Panc1 (cell line): ENCODE measurements at regions not wholly inside any gene's neighbourhood (a gene's known extent, or its start where the extent isn't known, plus 50 kb on each side); places are given as distances from the start of the nearest gene placed in this dataset.

Experiments
- CTCF ChIP-seq: fragments of 450-650 bp; IDR thresholded peaks from 2 replicates; pipeline ENCODE4 v1.5.1; 2017; ENCODE audit warnings: mild to moderate bottlenecking
- POLR2AphosphoS5 ChIP-seq: IDR thresholded peaks from 2 replicates; pipeline ENCODE4 v1.6.1; 2012; ENCODE audit warnings: mild to moderate bottlenecking, low read depth, low read length, moderate library complexity
- SIN3A ChIP-seq: IDR thresholded peaks from 2 replicates; pipeline ENCODE4 v1.6.1; 2012; ENCODE audit warnings: low read depth, mild to moderate bottlenecking, low read length, moderate library complexity, borderline replicate concordance; ENCODE audit not compliant: insufficient read depth
- TCF7L2 ChIP-seq: IDR thresholded peaks from 2 replicates; pipeline ENCODE4 v1.6.1; 2011; ENCODE audit warnings: mild to moderate bottlenecking, low read depth, low read length, inconsistent platforms
- TF ChIP-seq, protein P1 (sequence below), 2 experiments: IDR thresholded peaks; 2 replicates each; pipeline ENCODE4 v1.6.1; 2011 to 2012; ENCODE audit warnings: low read depth in 2 of 2, control low read depth in 1 of 2, low read length in 1 of 2, mild to moderate bottlenecking in 1 of 2, moderate library complexity in 1 of 2; ENCODE audit not compliant: insufficient read depth in 1 of 2

GRCh38 chr20:4406627-4407026 is 157.5 kb upstream of the ADRA1D start:
- TF ChIP-seq, protein P1, sequence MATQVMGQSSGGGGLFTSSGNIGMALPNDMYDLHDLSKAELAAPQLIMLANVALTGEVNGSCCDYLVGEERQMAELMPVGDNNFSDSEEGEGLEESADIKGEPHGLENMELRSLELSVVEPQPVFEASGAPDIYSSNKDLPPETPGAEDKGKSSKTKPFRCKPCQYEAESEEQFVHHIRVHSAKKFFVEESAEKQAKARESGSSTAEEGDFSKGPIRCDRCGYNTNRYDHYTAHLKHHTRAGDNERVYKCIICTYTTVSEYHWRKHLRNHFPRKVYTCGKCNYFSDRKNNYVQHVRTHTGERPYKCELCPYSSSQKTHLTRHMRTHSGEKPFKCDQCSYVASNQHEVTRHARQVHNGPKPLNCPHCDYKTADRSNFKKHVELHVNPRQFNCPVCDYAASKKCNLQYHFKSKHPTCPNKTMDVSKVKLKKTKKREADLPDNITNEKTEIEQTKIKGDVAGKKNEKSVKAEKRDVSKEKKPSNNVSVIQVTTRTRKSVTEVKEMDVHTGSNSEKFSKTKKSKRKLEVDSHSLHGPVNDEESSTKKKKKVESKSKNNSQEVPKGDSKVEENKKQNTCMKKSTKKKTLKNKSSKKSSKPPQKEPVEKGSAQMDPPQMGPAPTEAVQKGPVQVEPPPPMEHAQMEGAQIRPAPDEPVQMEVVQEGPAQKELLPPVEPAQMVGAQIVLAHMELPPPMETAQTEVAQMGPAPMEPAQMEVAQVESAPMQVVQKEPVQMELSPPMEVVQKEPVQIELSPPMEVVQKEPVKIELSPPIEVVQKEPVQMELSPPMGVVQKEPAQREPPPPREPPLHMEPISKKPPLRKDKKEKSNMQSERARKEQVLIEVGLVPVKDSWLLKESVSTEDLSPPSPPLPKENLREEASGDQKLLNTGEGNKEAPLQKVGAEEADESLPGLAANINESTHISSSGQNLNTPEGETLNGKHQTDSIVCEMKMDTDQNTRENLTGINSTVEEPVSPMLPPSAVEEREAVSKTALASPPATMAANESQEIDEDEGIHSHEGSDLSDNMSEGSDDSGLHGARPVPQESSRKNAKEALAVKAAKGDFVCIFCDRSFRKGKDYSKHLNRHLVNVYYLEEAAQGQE (IDR thresholded peaks at IDR 0.05; ENCODE audit: insufficient read depth in 1 of 2, low read depth in 2 of 2, low read length in 1 of 2), result no peak
- no peak for TF ChIP-seq CTCF
- TF ChIP-seq SIN3A, result no peak
- no peak for TF ChIP-seq POLR2AphosphoS5
- TF ChIP-seq TCF7L2, result no peak
